ENCODE measurements at regions not wholly inside any gene's neighbourhood (a gene's known extent, or its start where the extent isn't known, plus 50 kb on each side); places are given as distances from the start of the nearest gene placed in this dataset.

DNA sequence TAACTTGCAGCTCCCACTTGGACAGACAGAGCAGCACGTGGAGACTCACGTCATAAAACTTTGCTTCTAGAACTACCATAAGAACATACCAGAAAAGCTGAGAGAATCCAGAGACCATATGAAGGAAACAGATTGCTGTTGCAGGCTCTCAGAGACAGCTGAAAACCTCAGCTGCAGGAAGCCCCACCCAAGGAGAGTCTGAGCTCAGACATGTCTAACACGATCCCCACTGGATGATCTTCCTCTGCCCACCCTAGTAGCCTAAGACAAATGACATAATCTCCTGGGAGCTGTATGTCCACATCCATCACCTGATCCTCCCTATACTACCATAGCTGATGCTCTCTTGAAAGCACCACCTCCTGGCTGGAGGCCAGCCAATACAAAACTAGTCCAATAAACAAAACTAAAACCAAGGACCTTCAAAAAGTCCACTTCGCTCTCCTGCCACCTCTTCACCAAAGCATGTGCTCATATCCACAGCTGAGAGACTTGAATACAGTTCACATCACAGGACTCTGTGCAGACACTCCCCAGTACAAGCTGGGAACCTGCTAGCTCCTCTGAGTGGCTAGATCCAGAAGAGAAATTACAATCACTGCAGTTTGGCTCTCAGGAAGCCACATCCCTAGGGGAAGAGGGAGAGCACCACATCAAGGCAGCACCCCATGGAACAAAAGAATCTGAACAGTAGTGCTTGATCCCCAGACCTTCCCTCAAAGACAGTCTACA, 257.4 kb downstream of the TRIM36 start:
- Mint-ChIP-seq H3K36me3 (ENCODE audit: insufficient read depth, unreplicated experiment) (no peaks in the 10 kb centered on the region), H3K27me3 (ENCODE audit: insufficient read depth, unreplicated experiment) (no peaks in the 10 kb centered on the region), H3K27ac (ENCODE audit: unreplicated experiment) (no peak overlapping the region), H3K4me3 (ENCODE audit: unreplicated experiment) (no peak overlapping the region), H3K9me3 (ENCODE audit: unreplicated experiment) (peaks cover 5% of the 10 kb centered on the region), H3K4me1 (ENCODE audit: low read depth, unreplicated experiment) (no peaks in the 10 kb centered on the region)
- ChIA-PET POLR2A (interaction anchor here (0.5 kb wide), 1 partner anchor 390 kb away, joined by 3 read pairs; no protein-coding TSS in a partner anchor), CTCF (no interaction called here)
- no peaks in the 10 kb centered on the region for H3K27me3 ChIP-seq (replicated peaks; ENCODE audit: control insufficient read depth, insufficient read depth, low read length)
- no peaks in the 10 kb centered on the region for H3K36me3 ChIP-seq (ENCODE audit: control insufficient read depth, insufficient read depth, low read length)
- no peaks in the 10 kb centered on the region for H3K4me1 ChIP-seq
- intact Hi-C loops (cut with micrococcal nuclease; ENCODE audit: unreplicated experiment): no loop called here
- TF ChIP-seq, protein P1, sequence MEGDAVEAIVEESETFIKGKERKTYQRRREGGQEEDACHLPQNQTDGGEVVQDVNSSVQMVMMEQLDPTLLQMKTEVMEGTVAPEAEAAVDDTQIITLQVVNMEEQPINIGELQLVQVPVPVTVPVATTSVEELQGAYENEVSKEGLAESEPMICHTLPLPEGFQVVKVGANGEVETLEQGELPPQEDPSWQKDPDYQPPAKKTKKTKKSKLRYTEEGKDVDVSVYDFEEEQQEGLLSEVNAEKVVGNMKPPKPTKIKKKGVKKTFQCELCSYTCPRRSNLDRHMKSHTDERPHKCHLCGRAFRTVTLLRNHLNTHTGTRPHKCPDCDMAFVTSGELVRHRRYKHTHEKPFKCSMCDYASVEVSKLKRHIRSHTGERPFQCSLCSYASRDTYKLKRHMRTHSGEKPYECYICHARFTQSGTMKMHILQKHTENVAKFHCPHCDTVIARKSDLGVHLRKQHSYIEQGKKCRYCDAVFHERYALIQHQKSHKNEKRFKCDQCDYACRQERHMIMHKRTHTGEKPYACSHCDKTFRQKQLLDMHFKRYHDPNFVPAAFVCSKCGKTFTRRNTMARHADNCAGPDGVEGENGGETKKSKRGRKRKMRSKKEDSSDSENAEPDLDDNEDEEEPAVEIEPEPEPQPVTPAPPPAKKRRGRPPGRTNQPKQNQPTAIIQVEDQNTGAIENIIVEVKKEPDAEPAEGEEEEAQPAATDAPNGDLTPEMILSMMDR (IDR thresholded peaks at IDR 0.05; ENCODE audit: insufficient read depth in 1 of 2, low read depth in 1 of 2, low read length in 1 of 2, severe bottlenecking in 1 of 2, unreplicated experiment in 1 of 2): no peak
- no peak for DNase-seq
- no peaks in the 10 kb centered on the region for H3K9me3 ChIP-seq
- no peak overlapping the region for H3K4me3 ChIP-seq (ENCODE audit: low read depth, low read length)
- BruUV-seq (replicated peaks): no TSS peak

DNA sequence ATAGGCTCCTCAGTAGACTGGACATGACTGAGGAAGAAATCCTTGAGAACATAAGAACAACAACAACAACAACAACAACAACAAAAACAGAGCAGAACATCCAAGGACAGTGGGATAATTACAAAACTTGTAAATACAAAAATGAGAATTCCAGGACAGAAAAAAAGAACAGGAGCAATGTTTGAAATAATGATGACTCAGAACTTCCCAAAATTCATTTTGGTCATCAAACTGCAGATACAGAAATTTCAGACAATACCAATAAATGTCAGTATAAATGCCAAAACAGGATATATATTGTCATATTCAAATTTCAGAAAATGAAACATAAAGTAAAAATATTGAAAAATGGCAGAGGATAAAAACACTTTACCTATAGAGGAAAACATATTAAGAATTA, 259.0 kb downstream of the TRIM36 start:
- DNase-seq: no peak
- Mint-ChIP-seq H3K27ac (ENCODE audit: unreplicated experiment) (no peak overlapping the region), H3K4me1 (ENCODE audit: low read depth, unreplicated experiment) (no peaks in the 10 kb centered on the region), H3K36me3 (ENCODE audit: insufficient read depth, unreplicated experiment) (no peaks in the 10 kb centered on the region), H3K27me3 (ENCODE audit: insufficient read depth, unreplicated experiment) (no peaks in the 10 kb centered on the region), H3K4me3 (ENCODE audit: unreplicated experiment) (no peak overlapping the region), H3K9me3 (ENCODE audit: unreplicated experiment) (peaks cover 21% of the 10 kb centered on the region)
- BruUV-seq (replicated peaks): no TSS peak
- POLR2A ChIA-PET: no interaction called here
- Histone ChIP-seq H3K36me3 (ENCODE audit: control insufficient read depth, insufficient read depth, low read length) (no peaks in the 10 kb centered on the region), H3K4me1 (no peaks in the 10 kb centered on the region), H3K9me3 (no peaks in the 10 kb centered on the region), H3K4me3 (ENCODE audit: low read depth, low read length) (no peak overlapping the region), H3K27me3 (replicated peaks; ENCODE audit: control insufficient read depth, insufficient read depth, low read length) (no peaks in the 10 kb centered on the region)
- TF ChIP-seq, protein P1 (IDR thresholded peaks at IDR 0.05; ENCODE audit: insufficient read depth in 1 of 2, low read depth in 1 of 2, low read length in 1 of 2, severe bottlenecking in 1 of 2, unreplicated experiment in 1 of 2): no peak
- intact Hi-C loops (cut with micrococcal nuclease; ENCODE audit: unreplicated experiment): no loop called here
- CTCF ChIA-PET: no interaction called here

DNA sequence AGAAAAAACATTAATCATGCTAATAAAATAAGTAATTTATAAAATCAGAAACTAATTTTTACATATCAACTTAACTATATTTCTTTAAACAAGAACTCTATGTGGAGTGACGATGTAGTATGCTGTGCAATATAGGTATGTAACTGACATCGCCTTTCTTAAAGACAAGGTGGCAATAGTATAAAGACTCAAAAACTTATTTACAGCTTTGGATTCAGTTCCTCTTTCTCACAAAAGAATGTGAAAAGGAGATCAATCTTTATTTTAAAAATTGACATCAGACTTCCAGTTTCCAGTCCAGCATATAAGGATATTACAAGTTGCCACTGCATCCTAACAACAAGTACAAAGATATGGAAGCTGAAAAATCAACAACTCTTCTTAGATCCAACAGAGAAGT, 260.3 kb downstream of the TRIM36 start:
- BruUV-seq (replicated peaks): no TSS peak
- H3K4me1 Mint-ChIP-seq (ENCODE audit: low read depth, unreplicated experiment): no peaks in the 10 kb centered on the region
- H3K4me3 Mint-ChIP-seq (ENCODE audit: unreplicated experiment): no peak overlapping the region
- Histone ChIP-seq H3K4me1 (no peaks in the 10 kb centered on the region), H3K36me3 (ENCODE audit: control insufficient read depth, insufficient read depth, low read length) (no peaks in the 10 kb centered on the region), H3K9me3 (no peaks in the 10 kb centered on the region), H3K4me3 (ENCODE audit: low read depth, low read length) (no peak overlapping the region), H3K27me3 (replicated peaks; ENCODE audit: control insufficient read depth, insufficient read depth, low read length) (no peaks in the 10 kb centered on the region)
- TF ChIP-seq, protein P1 (IDR thresholded peaks at IDR 0.05; ENCODE audit: insufficient read depth in 1 of 2, low read depth in 1 of 2, low read length in 1 of 2, severe bottlenecking in 1 of 2, unreplicated experiment in 1 of 2): no peak
- DNase-seq: no peak
- H3K27me3 Mint-ChIP-seq (ENCODE audit: insufficient read depth, unreplicated experiment): no peaks in the 10 kb centered on the region
- POLR2A ChIA-PET: no interaction called here
- H3K9me3 Mint-ChIP-seq (ENCODE audit: unreplicated experiment): peaks cover 22% of the 10 kb centered on the region
- CTCF ChIA-PET: no interaction called here
- intact Hi-C loops (cut with micrococcal nuclease; ENCODE audit: unreplicated experiment): no loop called here
- H3K36me3 Mint-ChIP-seq (ENCODE audit: insufficient read depth, unreplicated experiment): no peaks in the 10 kb centered on the region
- no peak overlapping the region for H3K27ac Mint-ChIP-seq (ENCODE audit: unreplicated experiment)
